Adipocyte (in vitro differentiated cells): ENCODE measurements at regions not wholly inside any gene's neighbourhood (a gene's known extent, or its start where the extent isn't known, plus 50 kb on each side); places are given as distances from the start of the nearest gene placed in this dataset.
"Not testable (repeated sequence)": the region's sequence is repeated elsewhere in the genome, so short reads cannot be mapped to it uniquely, and the experiment has no call there.

Experiments used
- DNase-seq: peaks from one replicate; pipeline ENCODE4 v3.0.0-alpha.2; 2015; ENCODE audit warnings: low read depth
- H3K27me3 ChIP-seq: replicated peaks from 2 replicates; pipeline ENCODE4 v1.7.0; 2013; ENCODE audit warnings: mild to moderate bottlenecking, low read length, moderate library complexity; ENCODE audit not compliant: control insufficient read depth, insufficient read depth
- H3K36me3 ChIP-seq: 2 replicates; pipeline ENCODE4 v1.7.0; 2013; ENCODE audit warnings: low read length, mild to moderate bottlenecking, moderate library complexity; ENCODE audit not compliant: control insufficient read depth, insufficient read depth, severe bottlenecking
- H3K4me1 ChIP-seq: 2 replicates; pipeline ENCODE4 v1.7.0; 2013; ENCODE audit warnings: mild to moderate bottlenecking, low read length, moderate library complexity; ENCODE audit not compliant: control insufficient read depth, insufficient read depth
- H3K4me3 ChIP-seq: 2 replicates; pipeline ENCODE4 v1.7.0; 2013; ENCODE audit warnings: mild to moderate bottlenecking, low read length, moderate library complexity
- H3K9ac ChIP-seq: 2 replicates; pipeline ENCODE4 v1.7.0; 2013; ENCODE audit warnings: mild to moderate bottlenecking, low read length, moderate library complexity
- H3K9me3 ChIP-seq: 2 replicates; pipeline ENCODE4 v1.7.0; 2013; ENCODE audit warnings: mild to moderate bottlenecking, low read length, moderate library complexity; ENCODE audit not compliant: control insufficient read depth

- Histone ChIP-seq H3K4me1 (no peaks in the 10 kb centered on the region), H3K27me3 (peaks cover 11% of the 10 kb centered on the region), H3K9me3 (no peaks in the 10 kb centered on the region), H3K36me3 (no peaks in the 10 kb centered on the region), H3K4me3 (no peak overlapping the region), H3K9ac (no peak overlapping the region)
- no peak for DNase-seq
Measured at GRCh38 chrX:115402299-115402698, 112.8 kb downstream of the LUZP4 start.

DNA sequence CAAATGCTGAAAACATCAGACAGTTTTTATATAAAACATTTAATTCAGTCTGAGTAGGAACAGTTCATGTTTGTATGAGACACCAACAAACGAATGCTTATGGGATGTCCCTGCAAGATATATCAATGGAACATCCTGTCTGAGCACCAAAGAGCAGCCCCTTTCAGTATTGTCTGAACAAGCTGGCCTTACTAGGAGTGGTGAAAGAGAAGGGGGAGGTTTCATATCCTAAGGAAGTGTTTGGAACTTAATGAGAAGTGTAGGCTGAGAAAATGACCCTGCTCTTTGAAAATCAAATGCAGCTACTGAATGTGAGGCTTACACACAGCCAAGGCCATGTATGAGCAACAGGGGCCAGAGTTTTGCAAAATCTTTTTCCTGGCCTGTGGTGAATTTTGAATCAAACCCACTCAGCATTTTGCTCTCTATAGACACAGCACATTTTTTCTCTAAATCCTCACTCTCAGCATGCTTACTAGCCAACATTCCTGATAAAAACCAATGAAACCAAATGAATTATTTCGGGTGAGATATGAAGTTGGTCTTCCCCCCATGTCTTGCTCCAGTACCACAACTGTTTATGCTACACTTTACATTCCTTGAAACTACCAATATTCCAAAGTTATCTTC, 119.4 kb downstream of the LUZP4 start:
- peak; percentile 34 for DNase-seq
- Histone ChIP-seq H3K4me1 (no peaks in the 10 kb centered on the region), H3K27me3 (peaks cover 14% of the 10 kb centered on the region), H3K36me3 (no peaks in the 10 kb centered on the region), H3K9me3 (peaks cover 3% of the 10 kb centered on the region), H3K9ac (no peak overlapping the region), H3K4me3 (no peak overlapping the region)

DNA sequence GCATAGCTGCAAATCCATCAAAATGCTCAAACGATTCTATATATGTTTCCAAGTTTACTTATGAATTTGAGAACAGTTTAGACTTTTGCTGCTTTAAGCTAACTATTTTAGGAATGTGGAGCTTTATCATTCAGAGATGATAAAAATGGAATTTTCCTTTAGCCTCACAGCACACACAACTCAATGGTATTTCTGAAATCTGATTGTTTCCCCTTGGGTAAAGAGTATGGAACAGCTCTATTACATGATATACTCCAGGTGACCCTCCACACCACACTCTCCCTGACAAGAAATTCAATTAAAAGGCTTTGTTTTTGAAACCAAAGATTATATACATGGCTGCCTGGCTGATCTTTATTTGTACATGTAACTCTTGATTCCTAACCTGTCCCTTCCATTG, 120.0 kb downstream of the LUZP4 start:
- H3K4me3 ChIP-seq = no peak overlapping the region

DNA sequence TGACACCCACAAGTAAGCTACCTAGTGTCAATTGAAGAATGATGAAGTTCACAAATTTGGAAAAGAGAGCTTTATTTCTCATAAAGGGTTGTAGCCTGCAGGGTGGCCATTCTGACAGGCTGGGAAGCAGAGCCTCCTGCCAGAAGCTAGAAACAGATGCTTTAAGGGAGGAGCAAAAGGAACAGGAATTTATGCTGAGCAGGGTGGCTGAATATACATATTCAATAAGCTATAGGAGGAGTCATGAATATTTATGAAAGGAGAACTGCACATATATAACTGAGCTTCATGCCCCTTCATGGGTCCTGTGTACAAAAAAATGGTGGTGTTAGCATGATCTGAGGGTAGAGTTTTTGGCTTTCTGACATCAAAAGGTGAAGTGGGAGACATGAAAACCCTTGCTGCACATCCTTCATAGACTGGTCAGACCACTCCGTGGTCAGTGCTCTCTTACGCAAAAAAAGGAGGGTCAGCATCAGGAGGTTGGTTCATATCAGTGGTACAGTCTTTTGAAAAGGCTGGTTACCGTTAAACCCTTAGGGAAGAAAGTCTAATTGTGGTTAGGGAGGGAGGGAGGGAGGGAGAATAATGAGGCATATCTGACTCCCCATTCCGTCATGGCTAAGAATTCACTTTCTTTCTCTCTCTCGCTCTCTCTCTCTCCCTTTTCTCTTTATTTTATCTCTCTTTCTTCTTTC, 121.4 kb downstream of the LUZP4 start:
- Histone ChIP-seq H3K9ac (no peak overlapping the region), H3K9me3 (peaks cover 3% of the 10 kb centered on the region), H3K4me1 (no peaks in the 10 kb centered on the region), H3K36me3 (no peaks in the 10 kb centered on the region), H3K4me3 (no peak overlapping the region), H3K27me3 (peaks cover 18% of the 10 kb centered on the region)
- no peak for DNase-seq

More for the DNA sequence above, 120.0 kb downstream of the LUZP4 start:
- Histone ChIP-seq H3K4me1 (no peaks in the 10 kb centered on the region), H3K36me3 (no peaks in the 10 kb centered on the region), H3K9me3 (peaks cover 3% of the 10 kb centered on the region), H3K9ac (no peak overlapping the region), H3K27me3 (peaks cover 14% of the 10 kb centered on the region)
- DNase-seq = peak; percentile 23

DNA sequence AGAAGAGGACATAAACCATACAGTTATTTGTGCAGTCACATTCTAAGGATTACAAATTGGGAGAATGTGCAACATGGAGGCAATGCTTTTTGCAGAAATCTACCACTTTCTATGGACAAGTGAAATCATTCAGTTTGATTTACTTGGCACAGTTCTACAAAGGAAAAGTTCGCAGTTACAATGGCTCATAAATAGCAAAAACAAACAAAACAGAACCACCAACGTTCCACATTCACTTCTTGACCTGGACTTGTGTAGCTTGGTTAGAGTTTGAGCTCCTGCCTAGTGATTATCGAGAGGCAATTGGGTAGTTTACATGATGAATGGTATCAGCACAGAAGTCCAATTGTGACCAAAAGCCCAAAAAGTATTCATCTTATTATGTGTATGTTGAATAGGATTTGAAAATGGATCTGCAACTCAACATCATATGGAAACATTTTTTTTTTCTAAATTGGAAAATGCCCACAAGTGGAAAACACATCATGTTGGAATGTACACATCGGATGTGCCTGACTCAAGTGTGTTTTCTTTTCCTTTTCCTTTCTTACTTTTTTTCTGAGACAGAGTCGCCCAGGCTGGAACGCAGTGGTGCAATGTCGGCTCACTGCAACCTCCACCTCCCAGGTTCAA, 123.8 kb downstream of the LUZP4 start:
- peaks cover 9% of the 10 kb centered on the region for H3K9me3 ChIP-seq
- no peaks in the 10 kb centered on the region for H3K4me1 ChIP-seq
- peaks cover 15% of the 10 kb centered on the region for H3K27me3 ChIP-seq
- H3K36me3 ChIP-seq = no peaks in the 10 kb centered on the region
- DNase-seq = peak; percentile 65
- no peak overlapping the region for H3K4me3 ChIP-seq
- no peak overlapping the region for H3K9ac ChIP-seq

GRCh38 chrX:115419069-115419468, 129.6 kb downstream of the LUZP4 start:
- no peak for DNase-seq
- H3K36me3 ChIP-seq = no peaks in the 10 kb centered on the region
- no peaks in the 10 kb centered on the region for H3K4me1 ChIP-seq
- H3K27me3 ChIP-seq = peaks cover 38% of the 10 kb centered on the region
- peaks cover 7% of the 10 kb centered on the region for H3K9me3 ChIP-seq
- no peak overlapping the region for H3K4me3 ChIP-seq
- H3K9ac ChIP-seq = no peak overlapping the region

- no peak overlapping the region for H3K9ac ChIP-seq
- no peak overlapping the region for H3K4me3 ChIP-seq
- H3K36me3 ChIP-seq = no peaks in the 10 kb centered on the region
- peaks cover 50% of the 10 kb centered on the region for H3K27me3 ChIP-seq
- DNase-seq = no peak
- peaks cover 17% of the 10 kb centered on the region for H3K9me3 ChIP-seq
- no peaks in the 10 kb centered on the region for H3K4me1 ChIP-seq
Measured at GRCh38 chrX:115423086-115423485, 133.6 kb downstream of the LUZP4 start.

GRCh38 chrX:115425359-115425758, 135.6 kb upstream of the PLS3 start:
- peaks cover 46% of the 10 kb centered on the region for H3K27me3 ChIP-seq
- no peak overlapping the region for H3K9ac ChIP-seq
- no peak overlapping the region for H3K4me3 ChIP-seq
- no peaks in the 10 kb centered on the region for H3K4me1 ChIP-seq
- peaks cover 21% of the 10 kb centered on the region for H3K9me3 ChIP-seq
- no peaks in the 10 kb centered on the region for H3K36me3 ChIP-seq
- no peak for DNase-seq

GRCh38 chrX:115427861-115428410, 133.0 kb upstream of the PLS3 start:
- H3K9ac ChIP-seq = no peak overlapping the region
- H3K27me3 ChIP-seq = peaks cover 40% of the 10 kb centered on the region
- H3K4me1 ChIP-seq = no peaks in the 10 kb centered on the region
- no peak overlapping the region for H3K4me3 ChIP-seq
- H3K36me3 ChIP-seq = no peaks in the 10 kb centered on the region
- peaks cover 21% of the 10 kb centered on the region for H3K9me3 ChIP-seq
- DNase-seq = no peak

- H3K9ac ChIP-seq, H3K4me3 ChIP-seq, H3K4me1 ChIP-seq, H3K36me3 ChIP-seq, DNase-seq, H3K9me3 ChIP-seq: not testable (repeated sequence)
- peaks cover 21% of the 10 kb centered on the region for H3K27me3 ChIP-seq
Measured at GRCh38 chrX:115434834-115435233, 126.1 kb upstream of the PLS3 start.

GRCh38 chrX:115437841-115438595, 123.0 kb upstream of the PLS3 start:
- Histone ChIP-seq H3K27me3 (peaks cover 14% of the 10 kb centered on the region), H3K9me3 (peaks cover 8% of the 10 kb centered on the region), H3K4me1 (no peaks in the 10 kb centered on the region), H3K9ac (no peak overlapping the region), H3K36me3 (no peaks in the 10 kb centered on the region), H3K4me3 (no peak overlapping the region)
- no peak for DNase-seq
